ENCODE measurements at regions not wholly inside any gene's neighbourhood (a gene's known extent, or its start where the extent isn't known, plus 50 kb on each side); places are given as distances from the start of the nearest gene placed in this dataset.
"Not testable (repeated sequence)": the region's sequence is repeated elsewhere in the genome, so short reads cannot be mapped to it uniquely, and the experiment has no call there.

DNA sequence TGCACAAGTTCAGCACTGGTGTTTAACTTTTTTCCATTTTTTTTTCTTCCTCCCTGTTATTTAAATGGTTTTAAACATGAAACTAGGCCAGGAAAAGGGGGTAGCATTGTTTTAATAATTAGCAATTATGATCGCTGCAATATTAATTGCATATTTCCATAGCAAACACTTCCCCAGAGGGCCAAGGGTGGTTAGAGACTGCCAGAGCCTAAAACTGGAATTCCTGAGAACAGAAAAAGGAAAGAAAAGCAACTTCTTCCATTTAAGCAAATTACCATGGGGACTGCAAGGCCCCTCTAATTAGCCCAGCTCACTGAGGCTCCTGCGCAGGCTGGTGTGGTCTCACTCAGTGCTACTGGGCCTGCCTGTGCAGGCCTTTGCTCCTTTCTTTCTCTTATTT is 201.5 kb downstream of the SMAD2 start:
- DNase-seq (ENCODE audit: low read depth in 2 of 2), result no peak

DNA sequence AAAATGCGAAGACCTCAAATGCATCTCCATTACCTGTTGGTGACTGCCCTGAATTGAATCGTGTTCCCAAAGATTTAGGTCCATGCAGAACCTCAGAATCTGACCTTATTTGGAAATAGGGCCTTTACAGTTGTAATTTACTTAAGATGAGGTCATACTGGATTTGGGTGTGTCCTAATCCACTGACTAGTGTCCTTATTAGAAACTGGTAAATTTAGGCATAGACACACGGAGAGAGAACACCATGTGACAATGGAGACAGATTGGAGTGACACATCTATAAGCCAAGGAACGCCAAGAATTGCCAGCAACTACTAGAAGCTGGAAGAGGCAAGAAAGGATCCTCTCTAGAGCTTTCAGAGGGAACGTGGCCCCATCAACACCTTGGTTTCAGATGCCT is 203.1 kb downstream of the SMAD2 start:
- no peak for DNase-seq (ENCODE audit: low read depth in 2 of 2)

DNA sequence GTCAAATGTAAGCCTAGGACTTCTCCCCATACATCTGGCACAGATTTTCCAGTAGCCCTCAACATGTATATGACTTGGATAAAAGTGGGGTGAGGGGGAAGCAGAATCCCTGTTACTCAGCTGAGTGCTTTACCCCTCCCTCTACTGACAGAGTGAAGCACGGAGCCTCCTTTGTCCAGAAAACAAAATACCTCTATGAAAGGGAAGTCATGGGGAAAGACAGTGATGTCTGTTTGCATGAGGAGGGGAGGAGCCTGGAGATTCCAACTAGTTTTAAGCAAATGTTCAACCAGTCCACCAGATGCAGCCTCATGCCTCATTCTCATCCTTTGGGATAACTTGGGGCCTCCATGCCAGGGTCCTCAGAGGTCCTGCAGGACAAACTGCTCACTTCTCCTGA is 203.9 kb downstream of the SMAD2 start:
- no peak for DNase-seq (ENCODE audit: low read depth in 2 of 2)

DNA sequence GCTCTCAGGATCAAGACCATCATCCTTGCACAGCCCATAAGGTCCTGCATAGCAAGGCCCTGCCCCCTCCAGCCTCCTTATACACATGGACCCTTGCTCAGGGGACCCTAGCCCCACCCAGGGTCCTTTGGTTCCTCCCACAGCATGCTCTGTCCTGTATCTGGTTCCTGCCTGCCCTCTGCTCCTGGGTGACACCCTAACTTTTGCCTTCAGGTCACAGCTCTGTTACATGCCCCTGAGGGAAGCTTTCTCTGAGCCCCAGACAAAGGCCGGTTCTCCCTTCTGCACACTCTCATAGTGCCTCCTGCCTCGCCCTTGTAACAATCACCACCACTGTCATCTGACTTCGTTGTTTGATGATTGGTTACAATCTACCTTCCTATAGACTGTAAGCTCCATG is 204.8 kb downstream of the SMAD2 start:
- DNase-seq (ENCODE audit: low read depth in 2 of 2), result no peak

DNA sequence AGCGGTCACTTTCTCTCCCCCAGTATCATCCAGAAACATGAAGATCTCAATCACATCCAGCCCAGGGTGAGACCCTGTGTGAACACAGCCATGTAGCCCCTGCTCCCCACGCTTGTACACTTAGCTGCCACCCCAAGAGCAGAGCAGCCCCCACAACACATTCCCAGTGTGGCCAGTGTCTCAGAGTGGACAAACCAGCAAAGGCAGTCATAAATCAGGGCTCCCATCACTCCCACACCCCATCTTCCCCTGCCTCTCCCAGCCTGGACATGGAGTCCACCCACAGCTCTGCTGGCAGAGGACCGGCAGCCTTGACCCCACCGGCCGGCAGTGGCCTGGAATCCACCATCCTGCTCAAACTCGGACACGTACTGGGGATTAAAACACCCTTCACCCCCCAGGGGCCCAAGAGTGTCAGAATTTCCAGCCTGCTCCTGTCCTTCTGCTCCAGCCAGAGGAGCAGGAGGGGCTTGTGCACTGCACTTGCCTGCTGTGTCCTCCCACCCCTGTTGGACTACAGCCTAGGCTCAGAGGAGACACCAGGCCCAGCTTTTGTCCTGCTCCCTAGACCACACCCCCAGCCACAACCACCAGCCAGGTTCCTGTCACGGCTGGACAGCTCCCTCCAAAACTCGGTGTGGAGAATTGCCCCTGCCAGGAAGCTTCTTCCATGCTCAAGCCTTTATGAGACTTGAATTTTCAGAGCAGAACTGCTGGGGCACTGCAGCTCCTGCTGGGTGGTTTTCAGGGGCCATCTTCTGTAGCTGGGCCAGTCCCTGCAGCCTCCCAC is 206.1 kb downstream of the SMAD2 start:
- no peak for DNase-seq (ENCODE audit: low read depth in 2 of 2)

DNA sequence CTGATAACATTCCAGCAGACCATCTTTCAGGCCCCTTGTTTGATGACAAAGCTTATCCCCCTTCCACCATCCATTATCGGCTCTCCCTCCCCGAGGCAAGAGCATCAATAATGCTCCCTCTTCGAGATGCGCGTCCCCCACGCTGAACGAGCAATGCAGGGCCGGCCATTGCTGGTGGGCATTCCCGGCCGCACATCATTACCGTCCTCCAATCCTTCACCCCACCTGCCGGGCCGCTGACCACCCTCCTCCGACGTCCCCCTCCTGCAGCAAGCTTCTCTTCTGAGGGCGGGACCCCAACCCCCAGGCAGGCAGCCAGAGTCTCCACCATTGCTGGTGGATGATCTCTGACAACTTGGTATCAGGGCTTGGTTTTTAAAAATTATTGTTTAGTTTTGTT is 208.6 kb downstream of the SMAD2 start:
- DNase-seq (ENCODE audit: low read depth in 2 of 2), result no peak

DNA sequence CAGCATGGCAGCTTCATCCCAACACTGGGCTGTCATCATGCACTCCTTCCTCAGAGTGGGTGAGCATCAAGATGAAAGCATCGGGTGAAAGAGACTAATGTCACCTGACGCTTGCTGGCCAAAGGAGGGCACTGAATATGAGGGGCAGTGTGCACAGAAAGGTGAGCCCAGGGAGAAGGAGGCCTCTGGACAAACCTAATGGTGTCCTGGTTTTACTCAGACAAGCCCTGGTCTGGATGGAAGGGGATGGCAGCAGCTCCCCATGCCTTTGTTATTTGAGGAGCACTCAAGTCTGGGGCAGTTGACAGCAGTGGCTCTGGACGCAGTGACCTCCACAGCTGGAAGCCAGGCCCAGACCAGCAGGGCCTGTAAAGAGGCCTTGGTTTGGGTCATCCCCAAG is 209.7 kb downstream of the SMAD2 start:
- DNase-seq (ENCODE audit: low read depth in 2 of 2), result no peak

DNA sequence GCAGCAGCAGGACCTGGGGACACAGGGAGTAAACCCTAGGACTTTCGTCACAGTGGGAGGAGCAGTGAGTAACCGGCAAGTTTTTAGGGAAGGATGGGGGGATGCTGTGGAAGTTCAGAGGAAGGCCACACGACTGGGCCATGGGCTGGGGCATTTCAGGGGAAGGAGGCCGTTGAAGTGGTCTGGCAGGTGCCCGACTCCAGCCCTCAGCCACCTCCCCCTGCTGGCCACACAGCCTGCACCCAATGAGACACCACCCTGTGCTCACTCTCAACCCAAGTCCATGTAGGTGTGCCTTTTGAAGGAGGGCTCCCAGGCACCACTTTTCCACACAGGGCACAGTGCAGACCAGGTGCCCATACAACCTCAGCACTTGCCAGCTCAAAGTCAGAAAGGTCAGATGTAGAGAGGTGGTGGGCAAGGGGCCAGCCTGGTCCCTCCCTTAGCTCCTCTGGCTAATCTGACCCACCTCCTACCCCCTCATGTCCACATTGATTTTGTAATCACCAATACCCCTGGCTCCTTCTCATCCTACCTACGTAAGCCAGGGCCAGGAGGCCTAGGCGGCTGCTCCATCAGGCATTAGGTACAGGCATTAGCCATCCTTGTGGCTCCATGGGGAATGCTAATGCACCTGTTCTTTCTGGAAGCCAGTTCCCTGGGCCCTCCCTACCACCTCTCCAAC is 211.2 kb downstream of the SMAD2 start:
- DNase-seq (ENCODE audit: low read depth in 2 of 2), result no peak

DNA sequence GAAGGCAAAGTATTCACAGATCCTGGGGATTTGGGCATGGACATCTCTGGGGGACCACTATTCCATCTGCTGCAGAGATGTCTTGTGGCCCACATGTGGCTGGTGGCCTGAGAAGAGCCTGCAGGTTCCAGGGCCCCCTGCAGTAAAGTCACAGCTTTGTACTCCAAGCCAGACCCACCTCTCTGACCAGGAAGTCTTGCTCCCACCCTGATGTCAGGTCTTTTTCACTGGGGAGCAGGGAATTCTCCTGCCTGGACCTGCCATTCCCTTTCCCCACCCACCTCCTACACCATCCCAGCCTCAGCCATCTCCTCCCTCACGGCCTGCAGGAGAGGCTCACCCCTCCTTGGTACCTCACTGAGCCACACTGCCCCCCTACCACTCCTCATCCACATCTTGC is 211.8 kb downstream of the SMAD2 start:
- no peak for DNase-seq (ENCODE audit: low read depth in 2 of 2)

DNA sequence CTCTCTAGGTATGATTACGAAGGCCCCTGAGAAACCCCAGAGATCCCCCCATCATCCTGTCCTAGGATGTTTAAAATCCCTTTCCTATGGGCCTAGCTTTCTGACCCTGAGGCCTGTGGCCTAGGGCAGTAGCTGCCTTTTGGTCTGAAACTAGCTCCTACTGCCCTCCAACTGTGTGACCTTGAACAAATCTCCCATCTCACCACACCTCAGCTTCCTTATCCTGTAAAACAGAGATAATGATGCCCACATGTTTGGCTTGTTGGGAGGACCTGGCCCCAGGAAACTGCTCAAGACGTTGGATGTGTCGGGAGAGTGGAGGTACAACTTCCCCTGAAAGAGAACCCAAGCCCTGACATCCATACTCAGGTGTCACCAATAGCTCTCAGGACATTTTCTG is 213.2 kb downstream of the SMAD2 start:
- DNase-seq (ENCODE audit: low read depth in 2 of 2), result no peak

DNA sequence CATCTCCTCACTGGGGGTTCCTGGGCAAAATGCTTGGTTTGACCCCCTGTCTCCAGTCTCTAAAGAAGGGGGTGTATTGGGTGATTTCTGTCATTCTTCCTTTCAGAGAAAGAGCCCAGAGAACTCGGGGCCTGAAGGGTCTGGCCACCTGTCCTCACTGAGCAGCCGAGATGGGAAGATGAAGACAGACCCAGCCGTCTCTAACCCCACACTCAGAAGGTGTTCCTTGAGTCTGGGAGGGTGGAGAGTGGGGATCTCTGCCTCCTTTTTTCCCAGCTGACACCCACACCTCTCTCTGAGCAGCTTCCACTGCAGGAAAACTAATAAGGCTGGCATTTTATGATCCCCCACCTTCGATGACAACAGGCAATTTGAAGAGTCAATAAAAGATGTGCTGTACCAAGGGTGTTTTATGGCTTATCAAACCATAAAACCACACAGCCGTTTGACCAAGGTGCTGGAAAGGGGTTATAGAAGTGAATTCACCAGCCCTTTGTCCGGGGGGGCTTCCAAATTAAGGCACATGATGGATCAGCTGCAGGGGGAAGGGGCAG is 213.8 kb downstream of the SMAD2 start:
- DNase-seq (ENCODE audit: low read depth in 2 of 2), result no peak

DNA sequence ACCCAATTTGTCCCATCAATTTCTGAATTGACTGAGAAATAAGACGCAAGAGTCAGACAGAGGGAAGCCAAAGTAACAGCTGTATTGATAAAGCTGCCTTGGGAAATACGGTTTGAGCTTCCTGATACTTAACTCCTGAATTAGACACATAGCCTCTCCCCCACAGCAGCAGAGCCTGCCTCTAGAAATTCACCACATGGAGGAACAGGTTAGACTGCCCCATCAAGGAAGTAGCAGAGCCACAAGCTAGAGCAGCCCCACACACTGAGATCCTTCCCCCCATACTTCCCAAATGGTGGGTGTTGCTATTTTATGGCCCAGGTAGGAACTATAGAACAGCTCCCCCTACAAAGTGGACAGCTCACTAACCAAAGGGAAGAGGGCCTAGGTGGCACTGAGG is 220.0 kb downstream of the SMAD2 start:
- no peak for DNase-seq (ENCODE audit: low read depth in 2 of 2)

DNA sequence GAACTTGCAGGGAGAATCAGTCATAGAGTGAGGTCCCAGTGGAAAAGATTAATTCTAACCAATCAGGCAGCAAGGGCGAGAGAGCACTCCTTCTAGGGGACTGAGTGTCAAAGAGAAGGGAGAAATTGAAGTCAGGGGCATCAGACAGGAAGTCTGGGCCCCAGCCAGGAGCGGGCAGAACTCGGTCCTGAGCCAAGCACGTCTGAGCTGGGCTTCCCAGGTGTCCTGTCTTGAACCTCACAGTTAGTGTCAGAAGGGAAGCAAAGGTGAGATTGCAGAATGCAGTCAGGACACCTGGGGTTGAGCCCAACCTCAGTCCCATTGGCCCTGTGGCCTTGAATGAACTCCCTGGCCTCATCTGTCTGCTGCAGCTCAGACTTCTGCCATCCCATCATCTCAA is 220.9 kb downstream of the SMAD2 start:
- no peak for DNase-seq (ENCODE audit: low read depth in 2 of 2)

DNA sequence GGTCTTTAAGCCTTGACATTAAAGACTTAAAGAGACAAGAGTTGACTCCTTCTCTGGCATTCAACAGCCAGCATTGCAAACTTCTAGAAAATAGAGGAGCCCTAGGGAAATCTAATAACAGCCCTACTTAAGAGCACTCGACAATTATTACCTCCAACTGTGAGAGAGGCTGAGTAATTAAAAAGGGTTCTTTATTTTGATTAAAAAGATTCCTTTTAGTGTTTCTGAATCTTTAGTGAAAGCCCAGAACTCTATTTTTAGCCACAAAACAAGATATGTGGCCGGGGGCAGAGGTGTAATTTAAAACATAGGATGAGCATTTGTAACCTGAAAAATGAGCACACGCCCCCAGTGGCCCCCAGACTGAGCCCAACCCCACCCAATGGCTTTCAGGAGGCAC is 222.3 kb downstream of the SMAD2 start:
- DNase-seq (ENCODE audit: low read depth in 2 of 2), result no peak

DNA sequence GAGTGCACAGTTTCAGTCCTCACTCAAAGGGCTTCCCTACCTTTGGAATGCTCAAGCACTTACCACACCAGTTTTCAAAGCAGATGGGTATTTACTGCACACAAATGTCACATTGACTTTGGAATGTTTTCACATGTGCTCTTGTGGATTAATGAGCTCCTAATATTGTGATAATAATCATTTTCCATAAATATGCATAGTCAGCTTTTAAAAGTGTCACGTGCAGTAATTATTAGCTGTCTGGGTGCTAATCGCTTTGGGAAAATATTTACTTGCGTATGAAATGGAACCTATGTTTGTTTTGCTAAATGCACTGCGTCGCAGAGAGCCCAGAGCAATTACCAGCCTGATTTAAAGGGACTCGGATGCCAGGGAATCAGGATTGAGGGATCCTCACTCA is 229.3 kb downstream of the SMAD2 start:
- no peak for DNase-seq (ENCODE audit: low read depth in 2 of 2)

DNA sequence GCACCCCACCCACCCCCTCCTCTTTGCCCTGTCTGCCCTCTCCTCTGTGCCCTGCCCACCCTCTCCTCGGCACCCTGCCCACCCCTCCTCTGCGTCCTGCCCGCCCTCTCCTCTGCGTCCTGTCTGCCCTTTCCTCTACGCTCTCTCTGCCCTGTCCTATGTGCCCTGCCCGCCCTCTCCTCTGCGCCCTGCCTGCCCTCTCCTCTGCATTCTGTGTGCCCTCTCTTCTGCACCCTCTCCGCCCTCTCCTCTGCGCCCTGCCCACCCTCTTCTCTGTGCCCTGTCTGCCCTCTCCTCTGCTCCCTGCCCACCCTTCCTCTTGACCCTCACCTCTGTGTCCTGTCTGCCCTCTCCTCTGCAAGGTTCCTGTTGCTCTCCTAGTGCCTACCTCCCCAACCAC is 233.6 kb downstream of the SMAD2 start:
- DNase-seq (ENCODE audit: low read depth in 2 of 2), result no peak

DNA sequence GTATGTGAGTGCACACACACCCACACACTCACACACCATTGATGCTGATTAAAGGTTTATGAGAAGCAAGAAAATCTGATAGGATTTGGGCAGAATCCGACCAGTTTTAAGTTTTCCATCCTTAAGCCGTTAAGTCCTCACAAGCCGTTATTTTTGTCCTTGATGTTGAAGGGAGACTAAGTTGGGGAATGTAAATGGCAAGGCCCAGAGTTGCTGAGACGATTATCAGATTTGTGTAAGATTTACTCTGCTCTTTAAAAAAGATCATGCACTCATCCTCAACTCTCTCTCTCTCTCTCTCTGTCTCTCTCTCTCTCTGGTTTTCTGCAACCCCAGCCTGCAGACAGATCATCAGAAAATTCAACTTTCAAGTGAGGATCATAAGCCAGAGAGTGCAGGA is 238.8 kb downstream of the SMAD2 start:
- no peak for DNase-seq (ENCODE audit: low read depth in 2 of 2)

DNA sequence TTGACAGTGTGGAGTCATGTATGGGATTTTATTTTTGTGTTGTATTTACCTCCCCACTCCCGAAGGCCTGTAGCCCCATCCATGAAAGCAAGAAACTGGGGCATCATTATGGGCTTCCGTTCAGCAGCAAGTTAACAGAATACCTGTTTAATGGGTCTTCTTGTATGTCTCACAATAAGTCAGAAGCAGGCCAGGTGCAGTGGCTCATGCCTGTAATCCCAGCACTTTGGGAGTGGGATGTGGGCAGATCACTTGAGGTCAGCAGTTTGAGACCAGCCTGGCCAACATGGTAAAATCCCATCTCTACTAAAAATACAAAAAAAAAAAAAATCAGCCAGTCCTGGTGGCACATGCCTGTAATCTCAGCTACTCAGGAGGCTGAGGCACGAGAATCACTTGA is 239.7 kb downstream of the SMAD2 start:
- DNase-seq (ENCODE audit: low read depth in 2 of 2), result not testable (repeated sequence)

DNA sequence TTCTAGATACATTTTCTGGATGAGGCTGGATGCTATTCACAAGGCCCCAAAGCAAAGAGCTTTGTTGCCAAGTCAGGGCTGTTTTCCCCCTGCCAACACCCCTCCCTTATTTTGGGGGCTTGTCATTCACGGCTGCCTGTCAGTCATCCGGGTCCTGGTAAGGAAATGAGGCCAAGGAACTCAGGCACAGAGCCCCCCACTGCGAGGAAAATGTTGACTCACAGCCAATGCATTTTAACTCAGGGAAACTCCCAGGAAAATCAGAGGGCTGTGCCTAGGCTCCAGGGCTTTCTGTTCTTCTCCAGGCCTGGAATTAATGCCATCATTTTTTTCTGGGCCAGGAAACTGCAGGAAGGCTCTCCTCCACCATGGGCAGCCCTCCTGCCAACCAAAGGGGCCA is 241.1 kb downstream of the SMAD2 start:
- no peak for DNase-seq (ENCODE audit: low read depth in 2 of 2)

DNA sequence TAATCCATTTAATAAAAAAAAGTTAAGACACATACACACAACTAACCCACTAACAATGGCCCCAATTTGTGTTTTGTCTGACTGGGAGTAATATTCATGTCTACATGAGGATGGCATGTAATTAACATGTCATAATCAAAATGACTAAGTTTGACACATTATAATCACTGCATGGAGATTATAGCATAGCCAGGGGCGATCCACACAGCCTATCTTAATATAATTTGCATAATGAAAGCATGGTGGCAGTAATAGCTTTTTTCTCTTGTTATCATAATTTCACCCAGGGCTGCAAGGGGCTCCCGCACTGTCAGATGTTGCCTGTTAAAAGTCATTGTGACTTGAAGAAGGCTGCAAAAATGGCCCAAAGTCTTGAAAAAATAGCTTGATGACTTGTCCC is 243.7 kb downstream of the SMAD2 start:
- no peak for DNase-seq (ENCODE audit: low read depth in 2 of 2)

DNA sequence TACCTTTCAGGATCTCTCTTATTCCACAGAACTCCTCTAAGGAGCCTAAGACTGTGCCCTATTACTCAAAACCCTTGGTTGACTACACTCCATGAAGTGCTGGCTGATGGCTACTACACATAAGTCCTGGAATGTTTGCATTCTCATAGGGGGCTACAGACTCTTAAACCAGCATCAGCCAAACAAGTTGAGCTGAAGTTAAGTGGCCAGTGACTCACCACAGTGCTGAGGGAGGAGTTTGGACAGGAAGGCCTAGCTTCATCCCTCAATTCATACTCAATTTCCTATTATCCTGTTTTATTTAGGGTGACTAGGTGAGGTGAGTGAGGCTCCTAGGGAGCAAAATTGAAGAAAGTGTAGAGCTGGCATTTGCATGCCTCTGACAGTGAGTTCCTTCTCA is 246.7 kb downstream of the SMAD2 start:
- DNase-seq (ENCODE audit: low read depth in 2 of 2), result no peak

DNA sequence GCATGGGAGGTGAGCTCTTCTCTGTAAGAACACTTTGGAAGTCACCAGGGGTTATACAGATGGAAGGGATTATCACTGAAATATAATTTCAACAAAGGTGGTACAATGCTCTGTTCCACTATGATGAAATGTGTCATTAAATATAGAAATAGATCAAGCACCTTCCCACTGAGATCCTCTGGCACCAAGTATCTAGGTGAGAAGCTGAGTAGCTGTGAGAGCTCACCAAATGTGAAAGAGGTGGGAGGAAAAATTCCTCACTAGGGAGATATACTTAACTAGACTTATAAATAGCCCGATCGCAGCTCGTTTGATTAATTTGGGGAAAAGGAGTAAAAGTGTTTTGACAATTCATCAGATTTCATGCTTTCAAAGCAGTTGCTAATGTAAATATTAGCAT is 247.6 kb downstream of the SMAD2 start:
- no peak for DNase-seq (ENCODE audit: low read depth in 2 of 2)

DNA sequence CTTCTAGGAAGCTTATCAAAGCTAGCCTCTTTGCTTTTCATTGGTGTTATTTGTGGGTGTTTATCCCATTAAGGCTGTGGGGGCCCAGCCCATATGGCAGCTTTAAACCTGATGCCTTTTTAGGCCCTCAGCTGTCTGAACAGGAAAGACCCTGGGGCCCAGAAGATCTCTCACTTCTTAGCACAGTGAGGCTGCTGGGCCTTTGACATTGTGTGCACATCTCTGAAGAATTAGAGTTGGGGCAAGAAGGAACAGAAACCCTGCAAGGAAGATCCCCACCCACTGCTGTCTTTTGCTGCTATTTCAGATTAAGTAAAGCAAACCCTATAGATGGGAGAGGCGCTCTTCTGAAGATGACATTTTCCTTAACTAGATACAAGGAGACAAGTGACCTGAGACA is 250.0 kb downstream of the SMAD2 start:
- no peak for DNase-seq (ENCODE audit: low read depth in 2 of 2)
